Psoas muscle (tissue), 7 donors: ENCODE measurements at regions not wholly inside any gene's neighbourhood (a gene's known extent, or its start where the extent isn't known, plus 50 kb on each side); places are given as distances from the start of the nearest gene placed in this dataset.

Experiments used
- ATAC-seq, 4 donors: fragments of 200-7000 bp; cut with Tn5 transposase; one replicate each; pipeline ENCODE4 v1.9.1; 2020; ENCODE audit warnings: moderate library complexity in 3 of 4, mild to moderate bottlenecking in 2 of 4
- DNase-seq, 2 donors: peaks; one replicate each; pipeline ENCODE4 v3.0.0-alpha.2; 2020
- H3K27ac ChIP-seq: fragments of 200-600 bp; one replicate; pipeline ENCODE4 v1.8.0; 2022
- H3K27me3 ChIP-seq, 3 donors: fragments of 200-600 bp in 1 of 3; one replicate each; pipeline versions ENCODE4 v1.6.1 to v1.8.0; 2013 to 2022; ENCODE audit warnings: low read length in 2 of 3, mild to moderate bottlenecking in 2 of 3, moderate library complexity in 1 of 3; ENCODE audit not compliant: insufficient read depth in 3 of 3
- H3K36me3 ChIP-seq, 2 donors: fragments of 200-600 bp in 1 of 2; one replicate each; pipeline versions ENCODE4 v1.6.1 to v1.8.0; 2013 to 2022; ENCODE audit warnings: low read depth in 1 of 2, mild to moderate bottlenecking in 1 of 2, moderate library complexity in 1 of 2; ENCODE audit not compliant: insufficient read depth in 1 of 2
- H3K4me1 ChIP-seq: fragments of 200-600 bp; one replicate; pipeline ENCODE4 v1.8.0; 2022
- H3K4me3 ChIP-seq: fragments of 200-600 bp; one replicate; pipeline ENCODE4 v1.8.0; 2022; ENCODE audit warnings: mild to moderate bottlenecking
- H3K9me3 ChIP-seq: fragments of 200-600 bp; one replicate; pipeline ENCODE4 v1.8.0; 2022
- CTCF ChIP-seq: fragments of 200-600 bp; IDR thresholded peaks from one replicate; pipeline ENCODE4 v1.8.0; 2022; ENCODE audit warnings: antibody characterized with exemption
- WGBS, 3 donors: extraction: QIAGEN DNeasy Blood & Tissue Kit; methylation state at CpG; one replicate each; pipeline versions ENCODE4 v1.1.6 to v1.1.7; 2013; 5-methylcytosine and 5-hydroxymethylcytosine counted together
- intact Hi-C, 2 donors: fragments of 100-400 bp; cut with DNase I; formaldehyde crosslinking; loops; one replicate each; pipeline versions ENCODE4 v1.11.0 to v1.14.2; 2022
- donor health status: healthy with polysubstance abuse.
- donor health status: DM: no; HTN: no; CAD: no; lungs with moderate emphysema.
- donor health status: Bipolar disorder and iron deficiency.
- donor health status: healthy.
- donor health status: DM: yes; HTN: yes; CAD: no.
- donor health status: DM: no; HTN: no; CAD: no.
- donor health status: DM: yes; HTN: yes; CAD: no.

GRCh38 chr5:27682600-27682999 lies 644.2 kb upstream of the CDH9 start:
- DNase-seq (no peak), ATAC-seq (no peak)
- Histone ChIP-seq H3K4me1 (no peaks in the 10 kb centered on the region), H3K4me3 (no peak overlapping the region), H3K9me3 (no peaks in the 10 kb centered on the region), H3K27me3 (no peaks in the 10 kb centered on the region), H3K36me3 (no peaks in the 10 kb centered on the region), H3K27ac (no peak overlapping the region)
- no peak for TF ChIP-seq CTCF
- intact Hi-C loops, result no loop called here
- WGBS, 3 donors, result 57 to 60% (median 59%) methylated on average over 3 of the region's 3 CpGs

GRCh38 chr5:27652505-27652904 lies 614.1 kb upstream of the CDH9 start:
- DNase-seq, result no peak
- Histone ChIP-seq H3K9me3 (no peaks in the 10 kb centered on the region), H3K27me3 (no peaks in the 10 kb centered on the region), H3K4me1 (no peaks in the 10 kb centered on the region), H3K27ac (no peak overlapping the region), H3K36me3 (no peaks in the 10 kb centered on the region), H3K4me3 (no peak overlapping the region)
- WGBS, 3 donors, result 74 to 85% (median 82%) methylated on average over 4 of the region's 4 CpGs
- intact Hi-C loops, result no loop called here
- no peak for ATAC-seq
- TF ChIP-seq CTCF, result no peak

GRCh38 chr5:27639005-27639612 lies 600.7 kb upstream of the CDH9 start:
- no peaks in the 10 kb centered on the region for H3K4me1 ChIP-seq
- no peak for ATAC-seq

GRCh38 chr5:27619982-27620381 lies 581.6 kb upstream of the CDH9 start:
- Histone ChIP-seq H3K27ac (no peak overlapping the region), H3K4me1 (no peaks in the 10 kb centered on the region), H3K4me3 (no peak overlapping the region), H3K9me3 (no peaks in the 10 kb centered on the region), H3K27me3 (no peaks in the 10 kb centered on the region), H3K36me3 (no peaks in the 10 kb centered on the region)
- no peak for TF ChIP-seq CTCF
- intact Hi-C loops, result no loop called here
- WGBS, 3 donors, result 76% methylated on average over 2 of the region's 2 CpGs
- DNase-seq (no peak), ATAC-seq (no peak)

More at GRCh38 chr5:27639005-27639612, 600.7 kb upstream of the CDH9 start:
- no peak for TF ChIP-seq CTCF
- Histone ChIP-seq H3K9me3 (no peaks in the 10 kb centered on the region), H3K4me3 (no peak overlapping the region), H3K27ac (no peak overlapping the region), H3K27me3 (no peaks in the 10 kb centered on the region), H3K36me3 (no peaks in the 10 kb centered on the region)
- intact Hi-C loops, result no loop called here
- WGBS, 3 donors, result 66 to 71% (median 67%) methylated on average over 6 of the region's 6 CpGs
- no peak for DNase-seq

- Histone ChIP-seq H3K4me1 (no peaks in the 10 kb centered on the region), H3K36me3 (no peaks in the 10 kb centered on the region), H3K9me3 (no peaks in the 10 kb centered on the region), H3K4me3 (no peak overlapping the region), H3K27ac (no peak overlapping the region), H3K27me3 (no peaks in the 10 kb centered on the region)
- WGBS, 3 donors, result 52 to 67% (median 63%) methylated on average over 3 of the region's 3 CpGs
- no peak for TF ChIP-seq CTCF
- ATAC-seq, result no peak
- DNase-seq, result no peak
- intact Hi-C loops, result no loop called here
Measured at GRCh38 chr5:27612161-27612560, 573.8 kb upstream of the CDH9 start.
